Mucosa of stomach (tissue), 1 donor: ENCODE measurements at regions not wholly inside any gene's neighbourhood (a gene's known extent, or its start where the extent isn't known, plus 50 kb on each side); places are given as distances from the start of the nearest gene placed in this dataset.

Experiments used
- H3K27me3 ChIP-seq: one replicate; pipeline ENCODE4 v1.7.0; 2013; ENCODE audit warnings: mild to moderate bottlenecking, low read length; ENCODE audit not compliant: control insufficient read depth, insufficient read depth
- H3K36me3 ChIP-seq: one replicate; pipeline ENCODE4 v1.7.0; 2013; ENCODE audit warnings: low read length; ENCODE audit not compliant: control insufficient read depth, insufficient read depth
- H3K4me1 ChIP-seq: one replicate; pipeline ENCODE4 v1.7.0; 2013; ENCODE audit warnings: mild to moderate bottlenecking, low read length; ENCODE audit not compliant: control insufficient read depth, insufficient read depth
- H3K4me3 ChIP-seq: one replicate; pipeline ENCODE4 v1.7.0; 2013; ENCODE audit warnings: low read length
- H3K9ac ChIP-seq: one replicate; pipeline ENCODE4 v1.7.0; 2013; ENCODE audit warnings: mild to moderate bottlenecking, low read length, moderate library complexity
- H3K9me3 ChIP-seq: one replicate; pipeline ENCODE4 v1.7.0; 2013; ENCODE audit warnings: mild to moderate bottlenecking, low read length, moderate library complexity; ENCODE audit not compliant: control insufficient read depth
- donor health status: Pancreatic carcinoma.

GRCh38 chr6:106897580-106897979 is 76.9 kb downstream of the CD24 start:
- Histone ChIP-seq H3K4me1 (no peaks in the 10 kb centered on the region), H3K27me3 (no peaks in the 10 kb centered on the region), H3K9ac (no peak overlapping the region), H3K9me3 (peaks cover 5% of the 10 kb centered on the region), H3K4me3 (no peak overlapping the region), H3K36me3 (no peaks in the 10 kb centered on the region)

- Histone ChIP-seq H3K36me3 (no peaks in the 10 kb centered on the region), H3K9me3 (no peaks in the 10 kb centered on the region), H3K4me1 (no peaks in the 10 kb centered on the region), H3K9ac (no peak overlapping the region), H3K27me3 (no peaks in the 10 kb centered on the region), H3K4me3 (no peak overlapping the region)
Observed at GRCh38 chr6:106895703-106896040, 78.9 kb downstream of the CD24 start.

- Histone ChIP-seq H3K36me3 (no peaks in the 10 kb centered on the region), H3K9me3 (no peaks in the 10 kb centered on the region), H3K9ac (no peak overlapping the region), H3K27me3 (no peaks in the 10 kb centered on the region), H3K4me1 (no peaks in the 10 kb centered on the region), H3K4me3 (no peak overlapping the region)
Observed at GRCh38 chr6:106894978-106895702, 79.4 kb downstream of the CD24 start.

GRCh38 chr6:106892186-106892585 is 82.3 kb downstream of the CD24 start:
- Histone ChIP-seq H3K9ac (no peak overlapping the region), H3K4me3 (no peak overlapping the region), H3K4me1 (peaks cover 17% of the 10 kb centered on the region), H3K9me3 (no peaks in the 10 kb centered on the region), H3K27me3 (no peaks in the 10 kb centered on the region), H3K36me3 (no peaks in the 10 kb centered on the region)

- Histone ChIP-seq H3K4me3 (no peak overlapping the region), H3K9me3 (no peaks in the 10 kb centered on the region), H3K27me3 (no peaks in the 10 kb centered on the region), H3K4me1 (peaks cover 33% of the 10 kb centered on the region), H3K9ac (no peak overlapping the region), H3K36me3 (no peaks in the 10 kb centered on the region)
Observed at GRCh38 chr6:106890447-106890846, 84.1 kb downstream of the CD24 start.

GRCh38 chr6:106889692-106890091 is 84.8 kb downstream of the CD24 start:
- Histone ChIP-seq H3K4me1 (peaks cover 33% of the 10 kb centered on the region), H3K27me3 (no peaks in the 10 kb centered on the region), H3K36me3 (no peaks in the 10 kb centered on the region), H3K9ac (no peak overlapping the region), H3K4me3 (no peak overlapping the region), H3K9me3 (no peaks in the 10 kb centered on the region)

GRCh38 chr6:106886922-106887797 is 87.4 kb downstream of the CD24 start:
- H3K36me3 ChIP-seq = no peaks in the 10 kb centered on the region
- no peak overlapping the region for H3K9ac ChIP-seq
- H3K9me3 ChIP-seq = no peaks in the 10 kb centered on the region
- H3K4me1 ChIP-seq = peaks cover 48% of the 10 kb centered on the region
- no peaks in the 10 kb centered on the region for H3K27me3 ChIP-seq
- no peak overlapping the region for H3K4me3 ChIP-seq

GRCh38 chr6:106886081-106886843 is 88.3 kb downstream of the CD24 start:
- Histone ChIP-seq H3K4me3 (no peak overlapping the region), H3K4me1 (peaks cover 49% of the 10 kb centered on the region), H3K9me3 (no peaks in the 10 kb centered on the region), H3K9ac (no peak overlapping the region), H3K27me3 (no peaks in the 10 kb centered on the region), H3K36me3 (no peaks in the 10 kb centered on the region)

GRCh38 chr6:106885679-106886078 is 88.8 kb downstream of the CD24 start:
- Histone ChIP-seq H3K4me1 (peaks cover 49% of the 10 kb centered on the region), H3K9me3 (no peaks in the 10 kb centered on the region), H3K4me3 (no peak overlapping the region), H3K9ac (no peak overlapping the region), H3K27me3 (no peaks in the 10 kb centered on the region), H3K36me3 (no peaks in the 10 kb centered on the region)

GRCh38 chr6:106884576-106884975 is 90.0 kb downstream of the CD24 start:
- Histone ChIP-seq H3K9ac (no peak overlapping the region), H3K4me1 (peaks cover 49% of the 10 kb centered on the region), H3K27me3 (no peaks in the 10 kb centered on the region), H3K9me3 (no peaks in the 10 kb centered on the region), H3K36me3 (no peaks in the 10 kb centered on the region), H3K4me3 (no peak overlapping the region)

- H3K4me3 ChIP-seq = no peak overlapping the region
- H3K4me1 ChIP-seq = peaks cover 49% of the 10 kb centered on the region
- H3K27me3 ChIP-seq = no peaks in the 10 kb centered on the region
- no peaks in the 10 kb centered on the region for H3K36me3 ChIP-seq
- H3K9me3 ChIP-seq = no peaks in the 10 kb centered on the region
- H3K9ac ChIP-seq = no peak overlapping the region
Observed at GRCh38 chr6:106883808-106884262, 90.7 kb downstream of the CD24 start.
